PC-9 (cell line): ENCODE measurements at regions not wholly inside any gene's neighbourhood (a gene's known extent, or its start where the extent isn't known, plus 50 kb on each side); places are given as distances from the start of the nearest gene placed in this dataset.

ENCODE experiments used
- CTCF ChIP-seq: fragments of 200-600 bp; sonication (generic); conservative IDR thresholded peaks from 2 replicates; pipeline ENCODE4 v1.6.1; 2017; ENCODE audit warnings: mixed run types, antibody characterized with exemption, mild to moderate bottlenecking, moderate library complexity
- EZH2 ChIP-seq: fragments of 200-600 bp; sonication (generic); IDR thresholded peaks from 2 replicates; pipeline ENCODE4 v1.8.0; 2017; ENCODE audit warnings: antibody characterized with exemption, low read depth

GRCh38 chr1:29392036-29392435, 155.7 kb downstream of the PTPRU start:
- TF ChIP-seq CTCF: no peak
- no peak for TF ChIP-seq EZH2
